ENCODE measurements at regions not wholly inside any gene's neighbourhood (a gene's known extent, or its start where the extent isn't known, plus 50 kb on each side); places are given as distances from the start of the nearest gene placed in this dataset.

DNA sequence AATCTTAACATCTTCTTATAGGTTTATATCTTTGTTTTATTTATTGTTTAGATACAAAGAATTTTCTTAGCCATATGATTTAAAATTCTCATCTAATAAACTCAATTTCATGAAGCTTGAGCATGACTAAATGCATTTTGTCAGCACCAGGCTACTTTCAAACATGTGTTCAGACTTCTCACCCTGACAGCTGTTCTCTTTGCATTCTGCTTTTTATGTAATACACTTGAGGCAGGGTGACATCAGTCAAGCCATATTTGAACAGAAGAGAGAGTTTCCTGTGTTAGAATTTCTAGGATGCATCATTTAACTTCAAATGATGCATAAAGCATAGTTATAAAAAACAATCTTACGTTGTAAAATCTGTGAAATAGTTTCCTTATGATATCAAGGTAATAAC is 1295.1 kb upstream of the PCDH20 start:
- DNase-seq (ENCODE audit: low read depth, low spot score), result no peak

DNA sequence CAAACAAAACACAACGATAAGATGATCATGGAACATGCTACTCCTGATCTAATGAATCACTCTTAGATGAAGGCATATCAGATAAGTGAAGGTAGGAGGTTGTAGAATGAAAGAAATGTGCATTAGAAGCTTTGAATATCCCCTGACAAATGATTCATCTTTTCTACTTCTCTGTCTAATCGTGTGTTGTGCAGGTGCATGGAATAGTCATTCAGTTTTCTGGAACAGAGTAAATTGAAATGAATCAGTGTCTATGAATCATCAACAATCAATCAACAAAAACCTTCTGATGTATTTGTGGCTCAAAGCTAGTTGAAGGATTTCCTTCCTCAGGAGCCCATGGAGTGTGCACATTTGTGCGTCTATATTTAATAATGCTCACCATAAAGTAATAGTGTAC is 1290.4 kb upstream of the PCDH20 start:
- DNase-seq (ENCODE audit: low read depth, low spot score), result no peak

DNA sequence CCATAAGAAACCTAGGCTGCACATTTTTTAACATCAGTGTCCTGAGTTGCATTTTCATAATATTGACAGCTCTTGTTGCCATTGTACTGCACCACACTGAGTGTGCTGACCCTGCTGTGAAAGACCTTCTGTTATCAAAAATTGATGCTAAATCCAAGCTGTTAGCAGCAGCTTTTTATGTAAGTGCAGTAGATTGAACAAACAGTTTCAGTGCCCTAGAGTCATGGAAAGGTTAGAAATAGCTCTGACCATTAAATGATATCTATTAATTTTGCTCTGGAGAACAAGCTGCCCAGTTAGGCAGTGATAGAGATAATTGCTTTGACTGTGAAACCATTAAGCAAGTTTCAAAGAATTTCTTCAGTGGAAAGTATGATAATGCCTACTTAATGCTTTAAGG is 1289.2 kb upstream of the PCDH20 start:
- DNase-seq (ENCODE audit: low read depth, low spot score), result no peak

DNA sequence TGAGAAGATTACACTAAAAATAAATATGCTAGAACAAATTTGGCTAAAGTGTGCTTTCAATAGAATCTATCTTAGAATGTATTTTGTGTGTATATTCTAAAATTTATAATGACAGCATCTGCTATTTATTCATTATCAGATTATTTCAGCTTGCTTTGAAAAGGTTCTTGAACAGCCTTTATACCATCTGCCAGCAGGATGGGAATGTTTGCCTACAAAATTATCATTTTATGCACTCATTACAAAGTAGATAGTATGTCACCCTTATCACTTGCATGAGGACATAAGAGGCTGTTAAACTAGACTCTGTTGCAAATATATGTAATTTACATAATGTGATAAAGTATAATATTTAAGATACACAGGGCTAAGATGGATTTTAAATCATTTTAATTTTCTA is 1286.9 kb upstream of the PCDH20 start:
- DNase-seq (ENCODE audit: low read depth, low spot score), result no peak

- no peak for DNase-seq (ENCODE audit: low read depth, low spot score)
Observed at GRCh38 chr13:62697701-62698100, 1282.1 kb upstream of the PCDH20 start.

- DNase-seq (ENCODE audit: low read depth, low spot score), result no peak
Observed at GRCh38 chr13:62696490-62696889, 1280.8 kb upstream of the PCDH20 start.

GRCh38 chr13:62687732-62688131 is 1272.1 kb upstream of the PCDH20 start:
- no peak for DNase-seq (ENCODE audit: low read depth, low spot score)

DNA sequence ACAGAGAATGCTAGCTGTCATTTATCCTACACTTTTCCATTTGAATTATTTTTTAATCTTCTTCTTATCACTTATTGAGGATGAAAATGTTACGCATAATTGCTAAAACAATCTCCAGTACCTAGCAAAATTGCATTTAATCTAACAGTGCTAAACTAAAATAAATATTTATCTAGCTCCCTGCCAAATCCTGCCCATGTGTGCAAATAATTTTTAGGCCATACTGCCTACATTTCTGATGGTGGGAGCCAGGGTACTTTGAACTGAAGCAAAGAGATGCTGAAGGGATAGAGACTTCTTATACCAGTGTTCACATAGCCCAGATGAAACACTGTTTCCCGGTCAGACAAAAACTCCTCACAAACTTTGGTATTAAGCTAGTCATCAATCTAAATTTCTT is 1268.7 kb upstream of the PCDH20 start:
- DNase-seq (ENCODE audit: low read depth, low spot score), result no peak

DNA sequence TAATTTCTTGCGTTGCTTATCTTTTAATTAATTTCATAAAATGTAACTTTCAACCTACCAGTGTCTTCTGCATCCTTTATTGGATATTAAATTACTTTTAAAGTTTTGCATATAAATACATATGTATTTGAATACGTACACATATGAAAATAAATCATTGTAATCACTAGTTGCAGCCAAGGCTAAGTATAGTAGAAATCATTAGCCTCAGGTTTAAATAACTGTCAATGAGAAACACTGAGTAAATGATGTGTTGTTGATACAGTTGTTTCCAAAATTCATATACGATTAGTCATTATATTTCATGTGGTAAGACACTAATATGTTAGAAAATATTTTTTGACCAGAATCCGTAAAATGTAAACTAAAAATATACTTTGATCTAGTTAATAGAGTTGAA is 1267.1 kb upstream of the PCDH20 start:
- no peak for DNase-seq (ENCODE audit: low read depth, low spot score)

- no peak for DNase-seq (ENCODE audit: low read depth, low spot score)
Observed at GRCh38 chr13:62678039-62678438, 1262.4 kb upstream of the PCDH20 start.

- no peak for DNase-seq (ENCODE audit: low read depth, low spot score)
Observed at GRCh38 chr13:62663767-62664166, 1248.1 kb upstream of the PCDH20 start.

GRCh38 chr13:62659365-62659764 is 1243.7 kb upstream of the PCDH20 start:
- DNase-seq (ENCODE audit: low read depth, low spot score), result no peak

DNA sequence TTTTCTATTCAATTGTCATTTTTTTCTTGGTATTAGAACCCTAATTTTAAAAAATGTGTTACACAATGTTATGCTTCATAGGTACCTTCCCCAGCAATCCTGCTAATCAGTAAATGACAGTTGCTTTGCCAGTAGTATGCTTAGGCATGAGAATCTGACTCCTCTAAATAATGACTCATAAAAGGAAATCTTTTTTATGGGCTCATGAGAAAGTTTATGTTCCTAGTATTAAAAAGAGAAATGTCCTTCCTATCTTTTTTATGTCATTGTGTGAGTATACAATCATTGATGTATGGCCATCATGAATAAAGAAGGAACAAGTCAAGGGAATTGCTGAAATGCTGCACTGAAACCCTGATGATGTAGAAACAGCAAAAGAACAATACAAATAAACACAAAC is 1237.7 kb upstream of the PCDH20 start:
- no peak for DNase-seq (ENCODE audit: low read depth, low spot score)

- no peak for DNase-seq (ENCODE audit: low read depth, low spot score)
Observed at GRCh38 chr13:62643799-62644524, 1228.3 kb upstream of the PCDH20 start.

- no peak for DNase-seq (ENCODE audit: low read depth, low spot score)
Observed at GRCh38 chr13:62643007-62643483, 1227.4 kb upstream of the PCDH20 start.

DNA sequence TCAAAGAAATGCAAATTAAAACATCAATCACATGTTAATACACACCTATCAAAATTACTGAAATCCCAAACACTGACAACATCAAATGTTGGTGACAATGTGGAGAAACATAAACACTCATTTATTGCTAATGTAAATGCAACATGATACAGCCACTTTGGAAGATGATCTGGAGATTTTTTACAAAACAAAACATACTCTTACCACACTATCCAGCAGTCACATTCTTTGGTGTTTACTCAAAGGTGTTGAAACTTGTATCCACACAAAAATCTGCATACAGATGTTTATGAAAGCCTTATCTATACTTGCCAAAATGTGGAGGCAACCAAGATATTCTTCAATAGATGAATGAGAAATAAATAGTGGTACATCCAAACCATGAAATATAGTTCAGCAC is 1219.5 kb upstream of the PCDH20 start:
- no peak for DNase-seq (ENCODE audit: low read depth, low spot score)

DNA sequence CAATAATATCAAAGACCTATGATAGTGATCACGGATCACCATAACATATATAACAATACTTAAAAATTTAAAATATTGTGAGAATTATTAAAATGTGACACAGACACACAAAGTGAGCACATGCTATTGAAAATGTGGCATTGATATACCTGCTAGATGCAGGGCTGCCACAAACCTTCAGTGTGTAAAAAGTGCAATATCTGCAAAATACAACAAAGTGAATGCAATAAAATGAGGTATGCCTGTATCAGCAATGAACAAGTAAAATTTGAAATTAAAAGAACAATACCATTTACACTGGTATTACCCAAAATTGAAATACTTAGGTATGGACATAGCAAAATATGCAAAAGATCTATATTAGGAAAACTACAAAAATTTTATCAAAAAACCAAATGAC is 1217.8 kb upstream of the PCDH20 start:
- DNase-seq (ENCODE audit: low read depth, low spot score), result no peak

GRCh38 chr13:62631619-62632018 is 1216.0 kb upstream of the PCDH20 start:
- DNase-seq (ENCODE audit: low read depth, low spot score), result no peak

DNA sequence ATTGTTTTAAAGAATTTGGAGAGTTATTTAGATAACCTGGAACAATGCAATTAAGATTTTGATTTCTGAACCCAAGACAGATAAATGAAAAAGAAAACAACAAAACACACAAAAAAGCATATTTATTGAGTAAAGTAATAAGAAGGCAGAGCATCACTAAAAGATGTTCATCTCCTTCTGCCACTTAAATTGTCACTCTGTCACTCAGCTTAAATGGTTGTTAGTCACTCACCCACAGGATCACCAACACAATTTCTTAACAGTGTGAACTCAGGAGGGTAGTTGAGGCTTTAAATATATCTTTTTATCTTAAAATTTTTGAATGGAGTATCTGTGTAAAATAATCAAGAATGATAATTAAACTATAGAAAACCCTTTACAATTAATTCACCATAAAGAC is 1215.5 kb upstream of the PCDH20 start:
- DNase-seq (ENCODE audit: low read depth, low spot score), result no peak

DNA sequence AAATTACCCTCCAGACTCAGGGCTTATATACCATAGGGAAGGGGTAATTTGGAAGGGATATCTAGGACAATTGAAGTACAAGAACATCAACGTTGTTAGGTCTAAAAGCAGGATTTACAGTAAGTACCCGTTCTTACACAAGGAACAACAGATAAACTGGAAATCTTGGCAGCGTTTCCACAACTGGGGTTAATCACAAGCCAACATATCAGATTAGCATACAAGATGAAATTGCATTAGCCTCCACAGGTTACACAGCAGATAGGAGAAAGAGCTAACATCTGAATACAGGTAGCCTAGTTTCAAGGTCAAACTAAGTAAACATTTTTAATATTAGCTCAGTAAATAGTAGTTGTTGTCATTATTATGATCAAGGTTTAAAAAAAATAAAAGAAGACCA is 1214.0 kb upstream of the PCDH20 start:
- no peak for DNase-seq (ENCODE audit: low read depth, low spot score)

GRCh38 chr13:62627226-62627625 is 1211.6 kb upstream of the PCDH20 start:
- DNase-seq (ENCODE audit: low read depth, low spot score), result no peak

- DNase-seq (ENCODE audit: low read depth, low spot score), result no peak
Observed at GRCh38 chr13:62626771-62627170, 1211.1 kb upstream of the PCDH20 start.

- DNase-seq (ENCODE audit: low read depth, low spot score), result no peak
Observed at GRCh38 chr13:62625214-62625881, 1209.7 kb upstream of the PCDH20 start.

Measured in smooth muscle cell of the brain vasculature (primary cell).